ENCODE measurements at regions not wholly inside any gene's neighbourhood (a gene's known extent, or its start where the extent isn't known, plus 50 kb on each side); places are given as distances from the start of the nearest gene placed in this dataset.

DNA sequence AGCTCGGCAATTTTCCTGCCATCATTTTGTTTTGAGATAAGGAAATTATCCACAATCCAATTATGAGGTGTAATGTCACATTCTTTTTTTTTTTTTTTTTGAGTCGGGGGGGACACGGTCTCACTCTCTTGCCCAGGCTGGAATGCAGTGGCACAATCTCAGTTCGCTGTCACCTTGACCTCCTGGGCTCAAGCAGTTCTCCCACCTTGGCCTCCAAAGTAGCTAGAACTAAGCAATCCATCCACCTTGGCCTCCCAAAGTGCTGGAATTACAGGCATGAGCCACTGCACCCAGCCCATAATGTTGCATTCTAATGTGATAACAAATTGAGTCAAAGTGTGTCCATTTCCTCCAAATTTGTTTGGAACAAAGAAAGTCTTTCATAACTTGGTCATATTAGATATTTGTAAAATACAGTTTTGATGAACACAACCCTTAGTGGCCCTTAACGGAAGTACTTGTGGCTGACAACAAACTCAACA is 144.1 kb upstream of the AFDN start:
- TF ChIP-seq, protein P1, sequence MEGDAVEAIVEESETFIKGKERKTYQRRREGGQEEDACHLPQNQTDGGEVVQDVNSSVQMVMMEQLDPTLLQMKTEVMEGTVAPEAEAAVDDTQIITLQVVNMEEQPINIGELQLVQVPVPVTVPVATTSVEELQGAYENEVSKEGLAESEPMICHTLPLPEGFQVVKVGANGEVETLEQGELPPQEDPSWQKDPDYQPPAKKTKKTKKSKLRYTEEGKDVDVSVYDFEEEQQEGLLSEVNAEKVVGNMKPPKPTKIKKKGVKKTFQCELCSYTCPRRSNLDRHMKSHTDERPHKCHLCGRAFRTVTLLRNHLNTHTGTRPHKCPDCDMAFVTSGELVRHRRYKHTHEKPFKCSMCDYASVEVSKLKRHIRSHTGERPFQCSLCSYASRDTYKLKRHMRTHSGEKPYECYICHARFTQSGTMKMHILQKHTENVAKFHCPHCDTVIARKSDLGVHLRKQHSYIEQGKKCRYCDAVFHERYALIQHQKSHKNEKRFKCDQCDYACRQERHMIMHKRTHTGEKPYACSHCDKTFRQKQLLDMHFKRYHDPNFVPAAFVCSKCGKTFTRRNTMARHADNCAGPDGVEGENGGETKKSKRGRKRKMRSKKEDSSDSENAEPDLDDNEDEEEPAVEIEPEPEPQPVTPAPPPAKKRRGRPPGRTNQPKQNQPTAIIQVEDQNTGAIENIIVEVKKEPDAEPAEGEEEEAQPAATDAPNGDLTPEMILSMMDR (IDR thresholded peaks at IDR 0.05; ENCODE audit: low read depth, low read length), result no peak
- TF ChIP-seq POLR2A (IDR thresholded peaks at IDR 0.05; ENCODE audit: extremely low read depth, insufficient read length) (no peak), MYC (IDR thresholded peaks at IDR 0.05; ENCODE audit: low read depth, low read length) (no peak)
- TF ChIP-seq, protein P2, sequence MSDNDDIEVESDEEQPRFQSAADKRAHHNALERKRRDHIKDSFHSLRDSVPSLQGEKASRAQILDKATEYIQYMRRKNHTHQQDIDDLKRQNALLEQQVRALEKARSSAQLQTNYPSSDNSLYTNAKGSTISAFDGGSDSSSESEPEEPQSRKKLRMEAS (IDR thresholded peaks at IDR 0.05; ENCODE audit: low read depth, low read length), result no peak
